Fibroblast of skin of right biceps (primary cell): ENCODE measurements at regions not wholly inside any gene's neighbourhood (a gene's known extent, or its start where the extent isn't known, plus 50 kb on each side); places are given as distances from the start of the nearest gene placed in this dataset.
A peak's percentile ranks its signal among the peaks of the same experiment; 100 is the strongest.

ENCODE experiments used
- DNase-seq: peaks from one replicate; pipeline ENCODE4 v3.0.0-alpha.2; 2013

GRCh38 chr22:23376256-23376655 is 195.9 kb downstream of the BCR start:
- peak; percentile 14 for DNase-seq

- DNase-seq = no peak
Observed at GRCh38 chr22:23375031-23375827, 194.9 kb downstream of the BCR start.

GRCh38 chr22:23373601-23374000 is 193.3 kb downstream of the BCR start:
- DNase-seq = no peak

- DNase-seq = no peak
Observed at GRCh38 chr22:23370251-23370650, 189.9 kb downstream of the BCR start.

GRCh38 chr22:23369054-23369685 is 188.9 kb downstream of the BCR start:
- DNase-seq = no peak
